WERI-Rb-1 (cell line): ENCODE measurements at regions not wholly inside any gene's neighbourhood (a gene's known extent, or its start where the extent isn't known, plus 50 kb on each side); places are given as distances from the start of the nearest gene placed in this dataset.
A peak's percentile ranks its signal among the peaks of the same experiment; 100 is the strongest.

Experiments used
- DNase-seq: peaks from one replicate; pipeline ENCODE4 v3.0.0-alpha.2; 2020
- H3K27ac ChIP-seq: fragments of 250-450 bp; sonication (Bioruptor Pico); 2 replicates; pipeline ENCODE4 v1.5.1; 2020; ENCODE audit warnings: mild to moderate bottlenecking, moderate library complexity
- H3K27me3 ChIP-seq: fragments of 250-450 bp; sonication (Bioruptor Pico); 2 replicates; pipeline ENCODE4 v1.5.1; 2021; ENCODE audit warnings: mild to moderate bottlenecking, low read depth, moderate library complexity; ENCODE audit not compliant: insufficient read depth, severe bottlenecking
- H3K36me3 ChIP-seq: fragments of 250-450 bp; sonication (Bioruptor Pico); 2 replicates; pipeline ENCODE4 v1.5.1; 2020; ENCODE audit warnings: mild to moderate bottlenecking, moderate library complexity
- H3K4me3 ChIP-seq: 2 replicates; pipeline ENCODE4 v1.5.1; 2011; ENCODE audit warnings: low read depth, mild to moderate bottlenecking, control low read depth, low read length
- H3K9me3 ChIP-seq: fragments of 250-450 bp; sonication (Bioruptor Pico); 2 replicates; pipeline ENCODE4 v1.5.1; 2021; ENCODE audit warnings: mild to moderate bottlenecking, moderate library complexity; ENCODE audit not compliant: severe bottlenecking
- CTCF ChIP-seq: IDR thresholded peaks from 2 replicates; pipeline ENCODE4 v1.5.1; 2011; ENCODE audit warnings: low read depth, mild to moderate bottlenecking, control low read depth, inconsistent platforms, low read length

- no peaks in the 10 kb centered on the region for H3K36me3 ChIP-seq
- no peak for TF ChIP-seq CTCF
- H3K4me3 ChIP-seq: no peak overlapping the region
- no peak for DNase-seq
- H3K27ac ChIP-seq: no peak overlapping the region; the same call in 1 of the 2 replicates
- no peaks in the 10 kb centered on the region for H3K27me3 ChIP-seq
- peaks cover 2% of the 10 kb centered on the region for H3K9me3 ChIP-seq
These were observed 292.8 kb downstream of the CDC5L start for GRCh38 chr6:44680202-44680720.

- Histone ChIP-seq H3K9me3 (peaks cover 7% of the 10 kb centered on the region), H3K27ac (peak overlapping the region; percentile 11), H3K36me3 (no peaks in the 10 kb centered on the region), H3K4me3 (no peak overlapping the region), H3K27me3 (no peaks in the 10 kb centered on the region)
- TF ChIP-seq CTCF: no peak
- DNase-seq: peak; percentile 59
These were observed 294.3 kb downstream of the CDC5L start for GRCh38 chr6:44681761-44682160.

- Histone ChIP-seq H3K36me3 (no peaks in the 10 kb centered on the region), H3K27me3 (no peaks in the 10 kb centered on the region), H3K4me3 (no peak overlapping the region), H3K27ac (peak overlapping the region; percentile 10; the same call in 1 of the 2 replicates), H3K9me3 (peaks cover 11% of the 10 kb centered on the region)
- no peak for DNase-seq
- no peak for TF ChIP-seq CTCF
These were observed 294.8 kb downstream of the CDC5L start for GRCh38 chr6:44682280-44682679.

- Histone ChIP-seq H3K9me3 (peaks cover 20% of the 10 kb centered on the region), H3K27ac (no peak overlapping the region; the same call in 1 of the 2 replicates)
These were observed 295.7 kb downstream of the CDC5L start for GRCh38 chr6:44682987-44683779.

GRCh38 chr6:44685213-44685612, 297.7 kb downstream of the CDC5L start:
- Histone ChIP-seq H3K27ac (peak overlapping the region; percentile 39), H3K4me3 (no peak overlapping the region)
- no peak for TF ChIP-seq CTCF

More at GRCh38 chr6:44682987-44683779, 295.7 kb downstream of the CDC5L start:
- Histone ChIP-seq H3K36me3 (no peaks in the 10 kb centered on the region), H3K4me3 (no peak overlapping the region), H3K27me3 (no peaks in the 10 kb centered on the region)
- no peak for TF ChIP-seq CTCF
- DNase-seq: no peak

More at GRCh38 chr6:44685213-44685612, 297.7 kb downstream of the CDC5L start:
- peaks cover 25% of the 10 kb centered on the region for H3K9me3 ChIP-seq
- DNase-seq: no peak
- no peaks in the 10 kb centered on the region for H3K36me3 ChIP-seq
- no peaks in the 10 kb centered on the region for H3K27me3 ChIP-seq
